H1 (cell line): ENCODE measurements at regions not wholly inside any gene's neighbourhood (a gene's known extent, or its start where the extent isn't known, plus 50 kb on each side); places are given as distances from the start of the nearest gene placed in this dataset.

ENCODE experiments used
- CTCF ChIA-PET: fragments of 300-600 bp; sonication (Branson Sonifier 250); formaldehyde crosslinking; loops from one replicate; lab custom pipeline; 2021; ENCODE audit not compliant: partially characterized antibody; lab: Charles Lee
- POLR2A ChIA-PET: fragments of 300-600 bp; sonication (Branson Sonifier 250); formaldehyde crosslinking; loops from one replicate; lab custom pipeline; 2021; ENCODE audit warnings: inconsistent platforms; ENCODE audit not compliant: partially characterized antibody; lab: Charles Lee
- DNase-seq, 2 experiments: peaks; one replicate each; pipeline versions ENCODE4 v3.0.0 to v3.0.0-alpha.2; 2010 to 2022; ENCODE audit warnings: low spot score in 2 of 2, low read depth in 1 of 2, mixed read lengths in 1 of 2
- FAIRE-seq: peaks from 2 replicates; lab custom pipeline; 2011; peaks lifted over from hg19 to GRCh38; lab: Jason Lieb, UNC
- H2AFZ ChIP-seq: 2 replicates; pipeline ENCODE4 v1.8.1; 2012; ENCODE audit warnings: low read length, inconsistent platforms
- H2AK5ac ChIP-seq: 2 replicates; pipeline ENCODE4 v1.6.1; 2013; ENCODE audit warnings: low read depth, low read length
- H2BK120ac ChIP-seq: replicated peaks from 2 replicates; pipeline ENCODE3; 2013; ENCODE audit warnings: low read depth, low read length, inconsistent platforms
- H2BK12ac ChIP-seq: 2 replicates; pipeline ENCODE4 v1.6.1; 2013; ENCODE audit warnings: low read depth, low read length
- H2BK15ac ChIP-seq: 2 replicates; pipeline ENCODE4 v1.6.1; 2013; ENCODE audit warnings: low read length
- H2BK20ac ChIP-seq: 2 replicates; pipeline ENCODE4 v1.6.1; 2013; ENCODE audit warnings: low read length
- H2BK5ac ChIP-seq: 2 replicates; pipeline ENCODE4 v1.6.1; 2013; ENCODE audit warnings: low read depth, low read length
- H3K14ac ChIP-seq: 2 replicates; pipeline ENCODE4 v1.6.1; 2013; ENCODE audit warnings: inconsistent platforms; ENCODE audit not compliant: insufficient read length
- H3K18ac ChIP-seq: 2 replicates; pipeline ENCODE4 v1.6.1; 2013; ENCODE audit warnings: low read length; ENCODE audit errors: extremely low read depth
- H3K23ac ChIP-seq: 2 replicates; pipeline ENCODE4 v1.6.1; 2013; ENCODE audit warnings: inconsistent platforms; ENCODE audit not compliant: insufficient read length
- H3K23me2 ChIP-seq: 2 replicates; pipeline ENCODE4 v1.6.1; 2013; ENCODE audit warnings: low read depth, low read length
- H3K27ac ChIP-seq: 2 replicates; pipeline ENCODE4 v1.6.1; 2011; ENCODE audit warnings: low read depth, low read length, inconsistent platforms
- H3K27me3 ChIP-seq, 4 experiments: replicated peaks in 1 of 4; 1 replicate in 1 of 4; 2 replicates in 3 of 4; pipeline versions ENCODE4 v1.6.1 to v1.8.1; 2011 to 2013; ENCODE audit warnings: low read length in 3 of 4, mild to moderate bottlenecking in 3 of 4, inconsistent platforms in 2 of 4, mixed read lengths in 2 of 4, moderate library complexity in 1 of 4; ENCODE audit not compliant: control insufficient read depth in 3 of 4, insufficient read depth in 3 of 4; ENCODE audit errors: extremely low read depth in 1 of 4
- H3K36me3 ChIP-seq, 4 experiments: 2 replicates each; pipeline versions ENCODE4 v1.6.1 to v1.8.1; 2011 to 2013; ENCODE audit warnings: mild to moderate bottlenecking in 4 of 4, low read length in 3 of 4, moderate library complexity in 2 of 4, control low read depth in 1 of 4, inconsistent platforms in 1 of 4; ENCODE audit not compliant: insufficient read depth in 4 of 4, control insufficient read depth in 2 of 4
- H3K4ac ChIP-seq: replicated peaks from 2 replicates; pipeline ENCODE3; 2013; ENCODE audit warnings: low read length, low read depth, mixed read lengths, inconsistent platforms; ENCODE audit not compliant: insufficient read length
- H3K4me1 ChIP-seq, 4 experiments: replicated peaks in 1 of 4; 1 replicate in 1 of 4; 2 replicates in 3 of 4; pipeline versions ENCODE4 v1.6.1 to v1.8.1; 2011 to 2013; ENCODE audit warnings: low read length in 3 of 4, inconsistent platforms in 2 of 4, mixed read lengths in 1 of 4; ENCODE audit not compliant: insufficient read depth in 4 of 4, control insufficient read depth in 3 of 4
- H3K4me2 ChIP-seq, 2 experiments: 2 replicates each; pipeline versions ENCODE4 v1.6.1 to v1.8.1; 2011 to 2013; ENCODE audit warnings: low read depth in 2 of 2, low read length in 2 of 2, control low read depth in 1 of 2, inconsistent platforms in 1 of 2, mild to moderate bottlenecking in 1 of 2; ENCODE audit not compliant: insufficient read depth in 1 of 2
- H3K4me3 ChIP-seq, 4 experiments: fragments of 200-600, 300-600 bp in 1 of 4; sonication (generic), shearing (Covaris generic), sonication (Bioruptor Twin) in 1 of 4; 2 replicates each; pipeline versions ENCODE4 v1.5.1 to v1.8.1; 2011 to 2016; ENCODE audit warnings: low read length in 4 of 4, low read depth in 3 of 4, control low read depth in 2 of 4, inconsistent platforms in 2 of 4, mild to moderate bottlenecking in 2 of 4, mixed read lengths in 1 of 4, moderate library complexity in 1 of 4; ENCODE audit not compliant: insufficient read depth in 2 of 4; ENCODE audit errors: extremely low read depth in 1 of 4
- H3K56ac ChIP-seq: replicated peaks from 2 replicates; pipeline ENCODE3; 2013; ENCODE audit warnings: low read depth, mild to moderate bottlenecking, mixed read lengths, low read length, inconsistent platforms; ENCODE audit not compliant: insufficient read length
- H3K79me1 ChIP-seq: 2 replicates; pipeline ENCODE4 v1.6.1; 2013; ENCODE audit warnings: low read depth, low read length, control low read depth
- H3K79me2 ChIP-seq, 2 experiments: 2 replicates each; pipeline versions ENCODE4 v1.6.1 to v1.8.1; 2012 to 2013; ENCODE audit warnings: low read length in 2 of 2, mild to moderate bottlenecking in 2 of 2, inconsistent platforms in 1 of 2; ENCODE audit not compliant: insufficient read depth in 2 of 2, control insufficient read depth in 1 of 2
- H3K9ac ChIP-seq, 4 experiments: replicated peaks in 1 of 4; 1 replicate in 1 of 4; 2 replicates in 3 of 4; pipeline versions ENCODE4 v1.6.1 to v1.8.1; 2011 to 2013; ENCODE audit warnings: low read depth in 3 of 4, low read length in 3 of 4, control low read depth in 2 of 4, mild to moderate bottlenecking in 2 of 4, moderate library complexity in 2 of 4, inconsistent platforms in 1 of 4; ENCODE audit errors: extremely low read depth in 1 of 4
- H3K9me3 ChIP-seq, 2 experiments: 2 replicates each; pipeline versions ENCODE4 v1.6.1 to v1.8.1; 2012 to 2013; ENCODE audit warnings: mild to moderate bottlenecking in 2 of 2, moderate library complexity in 2 of 2, control low read depth in 1 of 2, inconsistent platforms in 1 of 2, low read depth in 1 of 2, low read length in 1 of 2, mixed read lengths in 1 of 2; ENCODE audit not compliant: insufficient read depth in 2 of 2
- H4K20me1 ChIP-seq, 2 experiments: replicated peaks in 1 of 2; 2 replicates each; pipeline versions ENCODE3 to v1.8.1; 2011 to 2013; ENCODE audit warnings: inconsistent platforms in 2 of 2, low read length in 2 of 2, mild to moderate bottlenecking in 1 of 2; ENCODE audit not compliant: insufficient read depth in 2 of 2, control insufficient read depth in 1 of 2
- H4K5ac ChIP-seq: 2 replicates; pipeline ENCODE4 v1.6.1; 2013; ENCODE audit warnings: low read length, low read depth, mixed read lengths, inconsistent platforms; ENCODE audit not compliant: insufficient read length
- H4K8ac ChIP-seq: 2 replicates; pipeline ENCODE4 v1.8.0; 2013; ENCODE audit warnings: mild to moderate bottlenecking, moderate library complexity, low read length, inconsistent platforms; ENCODE audit not compliant: insufficient read depth; ENCODE audit errors: extremely low read depth
- H4K91ac ChIP-seq: replicated peaks from 2 replicates; pipeline ENCODE3; 2013; ENCODE audit warnings: low read length, mixed read lengths, inconsistent platforms; ENCODE audit not compliant: insufficient read length
- CBX8 ChIP-seq: fragments of 300-800, 300-1000 bp; sonication (generic); IDR thresholded peaks from 2 replicates; pipeline ENCODE4 v1.7.1; 2016; ENCODE audit warnings: low read depth, low read length, borderline replicate concordance
- GABPA ChIP-seq: IDR thresholded peaks from 2 replicates; pipeline ENCODE4 v1.6.1; 2011; ENCODE audit warnings: mild to moderate bottlenecking, low read length, moderate library complexity, borderline replicate concordance; ENCODE audit not compliant: insufficient read depth
- KDM1A ChIP-seq: fragments of 200-600, 300-600 bp; sonication (generic); IDR thresholded peaks from 2 replicates; pipeline ENCODE4 v1.7.1; 2016; ENCODE audit warnings: mild to moderate bottlenecking, low read length, borderline replicate concordance
- POLR2A ChIP-seq, 2 experiments: IDR thresholded peaks; 1 replicate in 1 of 2; 2 replicates in 1 of 2; pipeline ENCODE4 v1.6.1; 2011; ENCODE audit warnings: low read depth in 2 of 2, low read length in 2 of 2, mild to moderate bottlenecking in 2 of 2; ENCODE audit errors: control extremely low read depth in 1 of 2
- RFX5 ChIP-seq: IDR thresholded peaks from 2 replicates; pipeline ENCODE4 v1.6.1; 2011; ENCODE audit warnings: low read depth, low read length, improper control_type of control experiment, borderline replicate concordance
- RNF2 ChIP-seq: fragments of 200-900, 300-1000 bp; sonication (generic); IDR thresholded peaks from 2 replicates; pipeline ENCODE4 v1.7.1; 2016; ENCODE audit warnings: borderline replicate concordance, low read depth, mild to moderate bottlenecking, antibody characterized with exemption, low read length; ENCODE audit not compliant: poor library complexity, severe bottlenecking; ENCODE audit errors: missing control alignments
- SRF ChIP-seq: IDR thresholded peaks from 2 replicates; pipeline ENCODE4 v1.6.1; 2011; ENCODE audit warnings: mild to moderate bottlenecking, low read depth, low read length, moderate library complexity
- WGBS, 2 experiments: shearing (Covaris generic) in 1 of 2; methylation state at CpG; one replicate each; pipeline versions ENCODE4 v1.1.6 to v1.1.7; 2013 to 2015; ENCODE audit warnings: low lambda C conversion rate in 2 of 2, mixed read lengths in 2 of 2, inconsistent platforms in 1 of 2, low coverage in 1 of 2, missing lambda C conversion rate in 1 of 2; ENCODE audit not compliant: insufficient replicate concordance in 2 of 2, insufficient coverage in 1 of 2, insufficient read length in 1 of 2; ENCODE audit errors: extremely low coverage in 1 of 2, missing lambda C conversion rate in 1 of 2; 5-methylcytosine and 5-hydroxymethylcytosine counted together
- TF ChIP-seq, protein P1 (sequence below): IDR thresholded peaks from 2 replicates; pipeline ENCODE4 v1.6.1; 2011; ENCODE audit warnings: low read depth, mild to moderate bottlenecking, low read length; ENCODE audit not compliant: insufficient read depth

DNA sequence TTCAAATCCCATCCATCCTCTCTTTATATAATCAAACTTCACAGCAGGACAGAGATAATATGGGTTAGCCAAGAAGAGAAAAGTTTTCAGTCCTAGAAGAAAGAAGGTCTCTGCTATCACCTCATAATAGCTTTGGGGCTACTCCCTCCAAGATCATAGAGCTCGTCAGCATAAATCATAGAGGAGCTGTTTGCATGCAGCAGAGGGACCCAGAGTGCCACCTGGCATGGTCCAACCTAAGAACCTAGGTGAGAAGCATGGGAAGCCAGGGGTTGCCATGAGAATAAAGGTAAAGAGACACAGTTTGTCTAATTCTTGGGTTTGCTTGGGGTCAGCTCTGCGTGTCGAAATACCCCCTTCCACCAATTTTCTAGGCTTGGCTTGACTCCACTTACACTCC is 87.1 kb upstream of the CYP1B1 start:
- CTCF ChIA-PET = interaction anchor here (0.6 kb wide), 1 partner anchor 42 kb away, joined by 3 read pairs; no protein-coding TSS in a partner anchor
- H2BK15ac ChIP-seq = no peak overlapping the region
- TF ChIP-seq POLR2A (IDR thresholded peaks at IDR 0.05; ENCODE audit: control extremely low read depth in 1 of 2, low read depth in 2 of 2, low read length in 2 of 2) (no peak), GABPA (no peak), RFX5 (no peak), RNF2 (no peak), CBX8 (no peak), KDM1A (no peak), SRF (no peak)
- TF ChIP-seq, protein P1, sequence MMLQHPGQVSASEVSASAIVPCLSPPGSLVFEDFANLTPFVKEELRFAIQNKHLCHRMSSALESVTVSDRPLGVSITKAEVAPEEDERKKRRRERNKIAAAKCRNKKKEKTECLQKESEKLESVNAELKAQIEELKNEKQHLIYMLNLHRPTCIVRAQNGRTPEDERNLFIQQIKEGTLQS = no peak
- TF ChIP-seq, all 59 proteins: peak for 0
- Histone ChIP-seq H4K20me1 (no peaks in the 10 kb centered on the region), H3K9ac (no peak overlapping the region), H3K23ac (no peak overlapping the region), H3K27ac (no peak overlapping the region), H2AK5ac (no peak overlapping the region), H3K4me1 (peaks cover 0 to 6% (median 3%) of the 10 kb centered on the region in 4 experiments; a peak in 2 of 7 replicates), H3K27me3 (peaks cover 0 to 1% (median 0%) of the 10 kb centered on the region in 4 experiments; a peak in 2 of 7 replicates), H3K36me3 (no peaks in the 10 kb centered on the region), H3K79me2 (no peaks in the 10 kb centered on the region), H3K9me3 (no peaks in the 10 kb centered on the region), H3K79me1 (no peaks in the 10 kb centered on the region), H3K4ac (no peak overlapping the region), H2AFZ (no peak overlapping the region), H3K4me3 (no peak overlapping the region), H3K56ac (no peak overlapping the region), H3K4me2 (no peak overlapping the region), H2BK120ac (no peak overlapping the region), H2BK5ac (no peak overlapping the region), H4K91ac (no peak overlapping the region), H3K14ac (no peak overlapping the region), H4K5ac (no peak overlapping the region), H2BK12ac (no peak overlapping the region), H3K18ac (no peak overlapping the region), H2BK20ac (no peak overlapping the region), H4K8ac (no peak overlapping the region), H3K23me2 (no peaks in the 10 kb centered on the region)
- FAIRE-seq (no peak), DNase-seq (no peak)
- 74% methylated on average over 3 of the region's 3 CpGs; no CpG with 5 or more reads in 1 of the 2 experiments for WGBS, 2 experiments
- POLR2A ChIA-PET = no interaction called here
